Muscle of leg (tissue), 3 donors: ENCODE measurements at regions not wholly inside any gene's neighbourhood (a gene's known extent, or its start where the extent isn't known, plus 50 kb on each side); places are given as distances from the start of the nearest gene placed in this dataset.
"Not testable (repeated sequence)": the region's sequence is repeated elsewhere in the genome, so short reads cannot be mapped to it uniquely, and the experiment has no call there.

ENCODE experiments used
- DNase-seq: peaks from one replicate; pipeline ENCODE4 v3.0.0; 2013
- H3K27ac ChIP-seq: one replicate; pipeline ENCODE4 v1.5.1; 2013; ENCODE audit warnings: mild to moderate bottlenecking, low read length, control low read depth
- H3K27me3 ChIP-seq: one replicate; pipeline ENCODE4 v1.6.1; 2013; ENCODE audit warnings: low read length; ENCODE audit not compliant: control insufficient read depth, insufficient read depth
- H3K36me3 ChIP-seq: one replicate; pipeline ENCODE4 v1.6.1; 2013; ENCODE audit warnings: low read length; ENCODE audit not compliant: control insufficient read depth, insufficient read depth
- H3K4me1 ChIP-seq: one replicate; pipeline ENCODE4 v1.6.1; 2013; ENCODE audit warnings: low read length; ENCODE audit not compliant: control insufficient read depth, insufficient read depth
- H3K4me3 ChIP-seq: one replicate; pipeline ENCODE4 v1.5.1; 2013; ENCODE audit warnings: low read length, control low read depth
- H3K9me3 ChIP-seq: replicated peaks from 2 replicates; pipeline ENCODE4 v1.6.1; 2013; ENCODE audit warnings: low read depth, low read length; ENCODE audit not compliant: control insufficient read depth
- WGBS: methylation state at CpG from one replicate; pipeline ENCODE4 v1.1.5; 2013; ENCODE audit warnings: missing lambda C conversion rate; ENCODE audit not compliant: insufficient coverage; 5-methylcytosine and 5-hydroxymethylcytosine counted together

DNA sequence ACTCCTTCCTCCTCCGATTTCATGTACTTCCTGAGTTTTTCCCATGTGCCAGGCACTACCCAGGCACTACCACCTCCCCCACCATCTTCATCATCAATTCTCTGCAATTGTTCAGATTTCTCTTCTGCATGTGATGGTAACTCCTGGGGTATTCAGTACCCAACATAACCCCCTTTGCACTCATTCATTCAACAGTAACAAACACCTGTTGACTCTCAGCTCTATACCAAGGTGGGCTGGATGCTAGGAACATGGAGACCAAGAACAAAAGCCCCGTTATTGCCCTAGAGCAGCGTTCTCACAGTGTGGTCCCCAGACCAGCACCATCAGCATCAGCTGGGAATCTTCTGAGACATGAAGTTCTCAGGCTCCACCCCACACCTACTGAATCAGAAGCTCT lies 113.0 kb upstream of the CHD2 start:
- 89% methylated on average over 3 of the region's 3 CpGs for WGBS
- no peak for DNase-seq

GRCh38 chr15:92788196-92788595 lies 111.9 kb upstream of the CHD2 start:
- Histone ChIP-seq H3K9me3 (no peaks in the 10 kb centered on the region), H3K27ac (no peak overlapping the region), H3K4me1 (no peaks in the 10 kb centered on the region), H3K4me3 (no peak overlapping the region), H3K27me3 (no peaks in the 10 kb centered on the region), H3K36me3 (no peaks in the 10 kb centered on the region)
- 100% methylated on average over 1 of the region's 5 CpGs for WGBS
- no peak for DNase-seq

More for the DNA sequence above, 113.0 kb upstream of the CHD2 start:
- no peak overlapping the region for H3K4me3 ChIP-seq
- H3K9me3 ChIP-seq: no peaks in the 10 kb centered on the region
- no peaks in the 10 kb centered on the region for H3K27me3 ChIP-seq
- no peak overlapping the region for H3K27ac ChIP-seq
- no peaks in the 10 kb centered on the region for H3K36me3 ChIP-seq
- H3K4me1 ChIP-seq: no peaks in the 10 kb centered on the region

DNA sequence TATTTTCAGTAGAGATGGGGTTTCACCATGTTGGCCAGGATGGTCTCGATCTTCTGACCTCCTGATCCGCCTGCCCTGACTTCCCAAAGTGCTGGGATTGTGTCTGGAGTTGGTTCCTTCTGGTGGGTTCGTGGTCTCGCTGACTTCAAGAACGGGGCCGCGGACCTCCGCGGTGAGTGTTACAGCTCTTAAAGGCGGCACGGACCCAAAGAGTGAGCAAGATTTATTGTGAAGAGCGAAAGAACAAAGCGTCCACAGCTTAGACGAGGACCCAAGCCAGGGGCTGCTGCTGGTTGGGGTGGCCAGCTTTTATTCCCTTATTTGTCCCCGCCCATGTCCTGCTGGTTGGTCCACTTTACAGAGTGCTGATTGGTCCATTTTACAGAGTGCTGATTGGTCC lies 111.3 kb upstream of the CHD2 start:
- H3K4me1 ChIP-seq, DNase-seq, H3K27ac ChIP-seq, H3K27me3 ChIP-seq, H3K36me3 ChIP-seq, H3K9me3 ChIP-seq, H3K4me3 ChIP-seq: not testable (repeated sequence)
- 99% methylated on average over 14 of the region's 15 CpGs for WGBS

DNA sequence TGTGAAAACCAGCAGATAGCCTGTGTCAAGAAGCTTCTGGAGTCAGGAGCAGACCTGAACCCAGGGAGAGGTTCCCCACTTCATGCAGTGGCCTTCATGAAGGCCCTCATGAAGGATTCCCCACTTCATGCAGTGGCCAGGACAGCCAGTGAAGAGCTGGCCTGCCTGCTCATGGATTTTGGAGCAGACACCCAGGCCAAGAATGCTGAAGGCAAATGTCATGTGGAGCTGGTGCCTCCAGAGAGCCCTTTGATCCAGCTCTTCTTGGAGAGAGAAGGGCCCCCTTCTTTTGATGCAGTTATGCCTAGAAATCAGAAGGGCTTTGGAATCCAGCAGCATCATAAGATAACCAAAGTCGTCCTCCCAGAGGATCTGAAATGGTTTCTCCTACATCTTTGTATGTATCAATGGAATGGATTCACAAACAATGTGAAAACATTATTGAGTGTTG lies 103.9 kb upstream of the CHD2 start:
- DNase-seq: no peak
- no peak overlapping the region for H3K4me3 ChIP-seq
- H3K9me3 ChIP-seq: no peaks in the 10 kb centered on the region
- H3K27ac ChIP-seq: no peak overlapping the region
- no peaks in the 10 kb centered on the region for H3K36me3 ChIP-seq
- no CpG with 5 or more reads among the region's 1 CpG for WGBS
- H3K4me1 ChIP-seq: no peaks in the 10 kb centered on the region
- H3K27me3 ChIP-seq: no peaks in the 10 kb centered on the region

DNA sequence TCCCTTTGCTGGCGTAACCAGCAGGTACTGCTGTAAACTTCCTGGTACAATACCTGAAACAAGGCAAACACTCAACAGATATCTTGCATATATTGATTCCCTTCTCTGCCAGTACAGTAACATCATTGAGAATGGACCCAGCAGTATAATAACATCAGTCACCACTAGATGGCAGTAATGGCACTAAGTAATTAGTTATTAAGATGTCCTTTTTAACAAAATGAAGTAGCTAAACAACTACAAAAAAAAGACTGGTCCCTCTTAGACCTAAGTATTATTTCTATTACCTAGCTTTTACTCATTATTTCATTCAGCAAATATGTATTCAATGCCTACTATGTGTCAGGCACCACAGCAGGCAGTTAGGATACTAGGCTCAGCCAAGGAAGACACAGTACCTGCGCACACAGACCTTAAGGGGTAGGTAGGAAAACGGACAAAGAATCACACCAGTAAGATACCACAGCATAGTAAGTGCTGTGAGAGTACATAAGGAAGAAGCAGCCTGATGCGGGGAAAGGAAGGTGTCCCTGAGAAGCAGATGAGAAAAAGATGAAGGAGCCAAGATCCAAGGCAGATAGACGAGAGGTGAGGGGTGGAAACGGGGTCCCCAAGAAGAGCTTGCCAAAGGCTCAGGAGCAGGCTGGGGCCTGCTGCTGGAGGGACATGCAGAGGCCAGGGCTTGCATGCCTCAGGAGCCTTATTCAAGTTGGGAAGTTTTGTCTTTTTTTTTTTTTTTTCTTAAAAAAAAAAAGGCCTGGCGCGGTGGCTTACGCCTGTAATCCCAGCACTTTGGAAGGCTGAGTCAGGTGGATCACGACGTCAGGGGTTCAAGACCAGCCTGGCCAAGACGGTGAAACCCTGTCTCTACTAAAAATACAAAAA lies 102.7 kb upstream of the CHD2 start:
- 68% methylated on average over 6 of the region's 12 CpGs for WGBS

DNA sequence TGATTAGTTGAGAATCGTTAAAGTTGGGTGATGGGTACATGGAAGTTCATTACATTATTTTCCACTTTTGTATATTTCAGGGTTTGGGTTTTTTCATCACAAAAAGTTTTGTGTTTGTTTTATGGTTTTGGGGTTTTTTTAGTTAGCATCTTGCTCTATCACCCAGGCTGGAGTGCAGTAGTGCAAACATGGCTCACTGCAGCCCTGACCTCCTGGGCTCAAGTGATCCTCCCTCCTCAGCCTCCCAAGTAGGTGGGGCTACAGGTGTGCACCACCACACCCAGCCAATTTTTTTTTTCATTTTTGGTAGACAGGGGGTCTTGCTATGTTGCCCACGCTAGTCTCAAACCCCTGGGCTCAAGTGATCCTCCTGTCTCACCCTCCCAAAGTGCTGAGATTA lies 100.1 kb upstream of the CHD2 start:
- no peaks in the 10 kb centered on the region for H3K27me3 ChIP-seq
- no peak overlapping the region for H3K27ac ChIP-seq
- H3K36me3 ChIP-seq: no peaks in the 10 kb centered on the region
- no peaks in the 10 kb centered on the region for H3K9me3 ChIP-seq
- peaks cover 8% of the 10 kb centered on the region for H3K4me1 ChIP-seq
- no peak overlapping the region for H3K4me3 ChIP-seq
- no peak for DNase-seq
- WGBS: no CpG with 5 or more reads among the region's 2 CpGs

More for the DNA sequence above, 102.7 kb upstream of the CHD2 start:
- Histone ChIP-seq H3K36me3 (no peaks in the 10 kb centered on the region), H3K4me3 (no peak overlapping the region), H3K4me1 (peaks cover 4% of the 10 kb centered on the region), H3K27me3 (no peaks in the 10 kb centered on the region), H3K9me3 (no peaks in the 10 kb centered on the region), H3K27ac (no peak overlapping the region)
- peak; percentile 90 for DNase-seq

GRCh38 chr15:92800416-92801055 lies 99.6 kb upstream of the CHD2 start:
- not testable (repeated sequence) for H3K27ac ChIP-seq, H3K9me3 ChIP-seq, H3K36me3 ChIP-seq, H3K4me3 ChIP-seq, H3K27me3 ChIP-seq, DNase-seq, H3K4me1 ChIP-seq
- 98% methylated on average over 6 of the region's 12 CpGs for WGBS

DNA sequence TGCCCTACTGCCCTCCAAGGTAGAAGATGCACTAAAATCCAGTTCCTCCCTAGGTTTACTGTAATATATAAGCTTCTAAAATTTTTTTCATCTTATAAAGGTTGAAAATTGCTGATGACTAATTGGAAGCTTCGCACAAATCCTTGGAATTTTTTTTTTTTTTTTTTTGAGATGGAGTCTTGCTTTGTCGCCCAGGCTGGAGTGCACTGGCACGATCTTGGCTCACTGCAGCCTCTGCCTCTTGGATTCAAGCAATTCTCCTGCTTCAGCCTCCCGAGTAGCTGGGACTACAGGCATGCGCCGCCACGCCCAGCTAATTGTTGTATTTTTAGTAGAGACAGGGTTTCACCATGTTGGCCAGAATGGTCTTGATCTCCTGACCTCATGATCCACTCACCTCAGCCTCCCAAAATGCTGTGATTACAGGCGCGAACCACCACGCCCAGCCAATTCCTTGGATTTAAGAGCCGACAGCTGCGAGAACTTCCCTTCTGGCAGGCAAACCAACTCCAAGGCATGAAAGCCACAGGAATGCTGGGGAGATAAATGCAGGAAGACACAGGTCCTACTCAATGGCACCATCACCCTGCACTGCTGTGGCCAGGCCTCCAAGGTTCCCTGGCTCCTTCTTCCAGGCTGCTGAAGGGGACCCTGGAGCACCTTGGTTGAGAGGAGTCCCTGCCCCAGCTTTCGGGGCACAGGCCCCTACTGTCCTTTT lies 98.9 kb upstream of the CHD2 start:
- not testable (repeated sequence) for H3K9me3 ChIP-seq, H3K27me3 ChIP-seq, DNase-seq, H3K4me1 ChIP-seq, H3K36me3 ChIP-seq, H3K4me3 ChIP-seq, H3K27ac ChIP-seq
- 97% methylated on average over 6 of the region's 13 CpGs for WGBS

DNA sequence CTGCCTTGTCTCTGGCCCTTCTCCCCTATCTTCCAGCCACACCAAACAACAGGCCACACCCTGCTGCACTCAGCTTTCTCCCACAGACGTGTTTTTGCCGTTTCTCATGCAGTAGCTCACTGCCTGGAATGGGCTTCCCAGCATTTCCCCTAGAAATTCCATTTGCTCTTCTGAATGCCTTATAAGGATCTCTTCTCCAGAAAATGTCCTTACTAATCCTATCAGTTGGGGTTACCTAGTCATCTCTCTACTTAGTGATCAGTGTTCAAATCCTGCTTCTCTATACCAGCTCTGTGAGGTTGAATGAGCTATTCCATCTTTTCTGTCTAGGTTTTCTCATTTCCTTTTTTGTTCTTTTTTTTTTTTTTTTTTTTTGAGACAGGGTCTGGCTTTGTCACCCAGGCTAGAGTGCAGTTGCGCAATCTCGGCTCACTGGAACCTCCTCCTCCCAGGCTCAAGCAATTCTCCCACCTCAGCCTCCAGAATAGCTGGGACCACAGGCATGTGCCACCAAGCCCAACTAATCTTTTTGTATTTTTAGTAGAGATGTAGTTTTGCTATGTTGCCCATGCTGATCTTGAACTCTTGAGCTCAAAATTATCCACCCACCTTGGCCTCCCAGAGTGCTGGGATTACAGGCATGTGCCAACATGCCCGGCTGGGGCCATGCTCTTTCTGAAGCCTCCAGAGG lies 98.2 kb upstream of the CHD2 start:
- H3K36me3 ChIP-seq: no peaks in the 10 kb centered on the region
- no peak overlapping the region for H3K4me3 ChIP-seq
- H3K9me3 ChIP-seq: no peaks in the 10 kb centered on the region
- H3K27ac ChIP-seq: no peak overlapping the region
- DNase-seq: no peak
- H3K4me1 ChIP-seq: peaks cover 8% of the 10 kb centered on the region
- 29% methylated on average over 3 of the region's 5 CpGs for WGBS
- H3K27me3 ChIP-seq: no peaks in the 10 kb centered on the region

DNA sequence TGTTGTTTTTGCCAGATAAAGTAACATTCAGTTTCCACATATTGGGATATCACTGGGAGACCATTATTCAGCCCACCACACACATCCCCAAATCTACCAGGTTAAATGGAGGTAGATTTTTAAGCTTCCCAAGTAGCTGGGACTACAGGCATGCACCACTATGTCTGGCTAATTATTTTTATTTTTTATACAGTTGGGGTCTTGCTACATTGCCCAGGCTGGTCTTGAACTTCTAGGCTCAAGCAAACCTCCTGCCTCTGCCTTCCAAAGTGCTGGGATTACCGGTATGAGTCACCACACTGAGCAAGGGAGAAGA lies 96.6 kb upstream of the CHD2 start:
- Histone ChIP-seq H3K9me3 (no peaks in the 10 kb centered on the region), H3K36me3 (no peaks in the 10 kb centered on the region), H3K27ac (no peak overlapping the region), H3K4me3 (no peak overlapping the region), H3K4me1 (peaks cover 15% of the 10 kb centered on the region), H3K27me3 (no peaks in the 10 kb centered on the region)
- no peak for DNase-seq
- WGBS: no CpG with 5 or more reads among the region's 1 CpG
